GM18520 (cell line): ENCODE measurements at regions not wholly inside any gene's neighbourhood (a gene's known extent, or its start where the extent isn't known, plus 50 kb on each side); places are given as distances from the start of the nearest gene placed in this dataset.

ENCODE experiments used
- ATAC-seq: cut with Tn5 transposase; IDR thresholded peaks from one replicate; pipeline ENCODE4 v1.9.1; 2021; ENCODE audit not compliant: unreplicated experiment

GRCh38 chr11:130772266-130773227 is 143.7 kb downstream of the SNX19 start:
- no peak for ATAC-seq

- no peak for ATAC-seq
Measured at GRCh38 chr11:130773244-130773820, 142.9 kb downstream of the SNX19 start.

- ATAC-seq = no peak
Measured at GRCh38 chr11:130774703-130775102, 141.6 kb downstream of the SNX19 start.

- no peak for ATAC-seq
Measured at GRCh38 chr11:130775306-130776060, 140.8 kb downstream of the SNX19 start.

- ATAC-seq = no peak
Measured at GRCh38 chr11:130776061-130776419, 140.2 kb downstream of the SNX19 start.

- ATAC-seq = no peak
Measured at GRCh38 chr11:130778026-130778425, 138.3 kb downstream of the SNX19 start.

GRCh38 chr11:130778705-130779104 is 137.6 kb downstream of the SNX19 start:
- ATAC-seq = no peak

- ATAC-seq = no peak
Measured at GRCh38 chr11:130779267-130779666, 137.0 kb downstream of the SNX19 start.

GRCh38 chr11:130779943-130780342 is 136.3 kb downstream of the SNX19 start:
- ATAC-seq = no peak

GRCh38 chr11:130780437-130780836 is 135.8 kb downstream of the SNX19 start:
- ATAC-seq = no peak

- ATAC-seq = no peak
Measured at GRCh38 chr11:130781931-130782330, 134.3 kb downstream of the SNX19 start.

- no peak for ATAC-seq
Measured at GRCh38 chr11:130782361-130783222, 133.7 kb downstream of the SNX19 start.

- no peak for ATAC-seq
Measured at GRCh38 chr11:130783323-130783722, 133.0 kb downstream of the SNX19 start.

GRCh38 chr11:130785380-130786116 is 130.7 kb downstream of the SNX19 start:
- no peak for ATAC-seq

GRCh38 chr11:130786586-130786985 is 129.7 kb downstream of the SNX19 start:
- ATAC-seq = no peak

- no peak for ATAC-seq
Measured at GRCh38 chr11:130787092-130787616, 129.1 kb downstream of the SNX19 start.

GRCh38 chr11:130787973-130788570 is 128.2 kb downstream of the SNX19 start:
- no peak for ATAC-seq

- no peak for ATAC-seq
Measured at GRCh38 chr11:130789056-130789640, 127.1 kb downstream of the SNX19 start.

- no peak for ATAC-seq
Measured at GRCh38 chr11:130790689-130791088, 125.6 kb downstream of the SNX19 start.
